CD14-positive monocyte (primary cell): ENCODE measurements at regions not wholly inside any gene's neighbourhood (a gene's known extent, or its start where the extent isn't known, plus 50 kb on each side); places are given as distances from the start of the nearest gene placed in this dataset.

Experiments
- DNase-seq, 3 donors: peaks; one replicate each; pipeline ENCODE4 v3.0.0-alpha.2; 2011 to 2022
- H2AFZ ChIP-seq: 2 replicates; pipeline ENCODE4 v1.6.0; 2012; ENCODE audit warnings: mild to moderate bottlenecking, low read depth, low read length, inconsistent platforms; ENCODE audit not compliant: insufficient read depth, poor library complexity, severe bottlenecking
- H3K27ac ChIP-seq, 2 donors: 1 replicate in 1 of 2; 2 replicates in 1 of 2; pipeline ENCODE4 v1.5.1; 2012 to 2013; ENCODE audit warnings: low read length in 2 of 2, control low read depth in 1 of 2, inconsistent platforms in 1 of 2, low read depth in 1 of 2, mild to moderate bottlenecking in 1 of 2
- H3K27me3 ChIP-seq, 2 donors: one replicate each; pipeline versions ENCODE4 v1.6.0 to v1.6.1; 2011 to 2013; ENCODE audit warnings: low read length in 2 of 2; ENCODE audit not compliant: control insufficient read depth in 2 of 2, insufficient read depth in 2 of 2
- H3K36me3 ChIP-seq, 2 donors: replicated peaks in 1 of 2; 1 replicate in 1 of 2; 2 replicates in 1 of 2; pipeline versions ENCODE4 v1.5.1 to v1.6.1; 2012 to 2013; ENCODE audit warnings: low read length in 2 of 2, control low read depth in 1 of 2, inconsistent platforms in 1 of 2, mild to moderate bottlenecking in 1 of 2; ENCODE audit not compliant: insufficient read depth in 2 of 2, control insufficient read depth in 1 of 2
- H3K4me1 ChIP-seq, 2 donors: 1 replicate in 1 of 2; 2 replicates in 1 of 2; pipeline versions ENCODE4 v1.5.1 to v1.6.1; 2012 to 2013; ENCODE audit warnings: low read length in 2 of 2, control low read depth in 1 of 2, inconsistent platforms in 1 of 2, mild to moderate bottlenecking in 1 of 2, moderate library complexity in 1 of 2; ENCODE audit not compliant: insufficient read depth in 2 of 2, control insufficient read depth in 1 of 2
- H3K4me2 ChIP-seq: replicated peaks from 2 replicates; pipeline ENCODE3; 2012; ENCODE audit warnings: low read length, moderate library complexity, mild to moderate bottlenecking; ENCODE audit not compliant: poor library complexity, severe bottlenecking; ENCODE audit errors: extremely low read depth
- H3K4me3 ChIP-seq, 3 experiments: fragments of 200-600 bp in 1 of 3; sonication (generic) in 1 of 3; replicated peaks in 1 of 3; 1 replicate in 2 of 3; 2 replicates in 1 of 3; pipeline ENCODE4 v1.5.1; 2011 to 2013; ENCODE audit warnings: low read length in 3 of 3, mild to moderate bottlenecking in 3 of 3, control low read depth in 2 of 3, low read depth in 2 of 3, inconsistent platforms in 1 of 3, moderate library complexity in 1 of 3
- H3K79me2 ChIP-seq: 2 replicates; pipeline ENCODE4 v1.6.0; 2012; ENCODE audit warnings: mild to moderate bottlenecking, control low read depth, inconsistent platforms, low read length, moderate library complexity; ENCODE audit not compliant: insufficient read depth
- H3K9ac ChIP-seq: 2 replicates; pipeline ENCODE4 v1.6.0; 2017; ENCODE audit warnings: low read length, mild to moderate bottlenecking; ENCODE audit not compliant: insufficient read depth, poor library complexity, severe bottlenecking
- H3K9me3 ChIP-seq, 2 donors: replicated peaks in 1 of 2; 1 replicate in 1 of 2; 2 replicates in 1 of 2; pipeline versions ENCODE4 v1.5.1 to v1.6.1; 2012 to 2013; ENCODE audit warnings: low read length in 2 of 2, control low read depth in 1 of 2; ENCODE audit not compliant: control insufficient read depth in 1 of 2, insufficient read depth in 1 of 2
- H4K20me1 ChIP-seq: 2 replicates; pipeline ENCODE4 v1.6.0; 2012; ENCODE audit warnings: mild to moderate bottlenecking, low read length, control low read depth, moderate library complexity; ENCODE audit not compliant: insufficient read depth
- H3K27ac Mint-ChIP-seq, 7 donors: one replicate each; pipeline ENCODE4 v1.8.0; 2020; ENCODE audit warnings: mild to moderate bottlenecking in 7 of 7, mixed read lengths in 7 of 7, moderate library complexity in 6 of 7, inconsistent platforms in 2 of 7
- H3K27me3 Mint-ChIP-seq, 3 donors: one replicate each; pipeline ENCODE4 v1.8.0; 2021 to 2022; ENCODE audit warnings: low read depth in 3 of 3, mild to moderate bottlenecking in 3 of 3, mixed read lengths in 3 of 3, moderate library complexity in 3 of 3, inconsistent platforms in 1 of 3
- H3K36me3 Mint-ChIP-seq, 2 donors: one replicate each; pipeline ENCODE4 v1.8.0; 2020; ENCODE audit warnings: mixed read lengths in 2 of 2, inconsistent platforms in 1 of 2, mild to moderate bottlenecking in 1 of 2
- H3K4me1 Mint-ChIP-seq: one replicate; pipeline ENCODE4 v1.8.0; 2020; ENCODE audit warnings: mild to moderate bottlenecking, mixed read lengths
- H3K4me3 Mint-ChIP-seq, 2 donors: one replicate each; pipeline ENCODE4 v1.8.0; 2020; ENCODE audit warnings: mild to moderate bottlenecking in 2 of 2, mixed read lengths in 2 of 2, moderate library complexity in 1 of 2
- H3K9me3 Mint-ChIP-seq, 7 donors: one replicate each; pipeline ENCODE4 v1.8.0; 2020 to 2022; ENCODE audit warnings: mixed read lengths in 7 of 7, mild to moderate bottlenecking in 6 of 7, moderate library complexity in 6 of 7, inconsistent platforms in 2 of 7
- WGBS: methylation state at CpG from one replicate; pipeline ENCODE4 v1.1.5; 2013; ENCODE audit warnings: missing lambda C conversion rate; ENCODE audit not compliant: insufficient coverage; 5-methylcytosine and 5-hydroxymethylcytosine counted together
- intact Hi-C, 2 donors: fragments of 100-400 bp; cut with micrococcal nuclease; formaldehyde crosslinking; loops; one replicate each; pipeline versions ENCODE4 v1.15.0 to v1.15.1; 2023
- TF ChIP-seq, protein P1 (sequence below): fragments of 200-600 bp; IDR thresholded peaks from one replicate; pipeline ENCODE4 v1.8.0; 2022; ENCODE audit warnings: antibody characterized with exemption, mild to moderate bottlenecking

DNA sequence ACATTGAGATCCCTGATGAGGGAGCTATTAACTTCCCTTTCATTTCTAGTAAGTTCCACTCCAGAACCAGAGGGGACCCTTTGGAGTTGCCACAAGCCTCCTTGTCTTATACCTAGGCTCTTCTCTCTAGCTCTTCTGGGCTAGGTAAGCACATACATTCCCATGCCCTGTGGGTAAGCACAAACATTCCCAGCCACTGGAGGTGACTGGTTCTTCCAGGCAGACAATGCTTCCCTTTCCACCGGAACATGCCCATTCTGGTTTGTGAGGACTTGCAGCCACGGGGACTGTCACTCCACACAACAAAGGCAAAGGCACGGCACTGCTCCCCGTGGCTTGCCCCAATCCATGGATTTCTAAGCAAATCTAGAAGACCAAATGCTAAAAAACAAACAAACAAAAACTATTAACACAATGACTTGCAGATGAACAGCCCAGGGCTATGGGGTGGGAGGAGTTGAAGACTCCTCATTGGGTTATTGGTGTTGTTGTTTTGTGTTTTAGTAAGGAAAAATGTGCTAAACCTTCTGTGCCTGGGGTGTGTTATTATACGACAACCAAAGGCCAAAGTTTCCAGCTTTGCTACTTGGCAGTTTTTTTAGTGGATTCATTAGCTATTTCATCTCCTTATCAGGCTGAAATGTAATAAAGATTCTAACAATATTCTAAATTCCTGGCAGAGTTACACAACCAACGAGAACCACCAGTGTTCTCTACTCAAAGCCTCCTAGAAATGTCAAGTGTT is 276.2 kb downstream of the SYK start:
- Mint-ChIP-seq H3K27me3 (peaks cover 0 to 5% (median 4%) of the 10 kb centered on the region in 3 donors), H3K4me3 (no peak overlapping the region), H3K36me3 (no peaks in the 10 kb centered on the region), H3K27ac (no peak overlapping the region), H3K4me1 (peaks cover 2% of the 10 kb centered on the region), H3K9me3 (peaks cover 0 to 2% (median 0%) of the 10 kb centered on the region in 7 donors)
- Histone ChIP-seq H3K4me1 (no peaks in the 10 kb centered on the region), H4K20me1 (no peaks in the 10 kb centered on the region), H3K27me3 (no peaks in the 10 kb centered on the region), H2AFZ (no peak overlapping the region), H3K4me2 (no peak overlapping the region), H3K9ac (no peak overlapping the region), H3K27ac (no peak overlapping the region), H3K9me3 (no peaks in the 10 kb centered on the region), H3K4me3 (no peak overlapping the region), H3K79me2 (no peaks in the 10 kb centered on the region), H3K36me3 (no peaks in the 10 kb centered on the region)
- intact Hi-C loops = no loop called here
- no peak for DNase-seq
- TF ChIP-seq, protein P1, sequence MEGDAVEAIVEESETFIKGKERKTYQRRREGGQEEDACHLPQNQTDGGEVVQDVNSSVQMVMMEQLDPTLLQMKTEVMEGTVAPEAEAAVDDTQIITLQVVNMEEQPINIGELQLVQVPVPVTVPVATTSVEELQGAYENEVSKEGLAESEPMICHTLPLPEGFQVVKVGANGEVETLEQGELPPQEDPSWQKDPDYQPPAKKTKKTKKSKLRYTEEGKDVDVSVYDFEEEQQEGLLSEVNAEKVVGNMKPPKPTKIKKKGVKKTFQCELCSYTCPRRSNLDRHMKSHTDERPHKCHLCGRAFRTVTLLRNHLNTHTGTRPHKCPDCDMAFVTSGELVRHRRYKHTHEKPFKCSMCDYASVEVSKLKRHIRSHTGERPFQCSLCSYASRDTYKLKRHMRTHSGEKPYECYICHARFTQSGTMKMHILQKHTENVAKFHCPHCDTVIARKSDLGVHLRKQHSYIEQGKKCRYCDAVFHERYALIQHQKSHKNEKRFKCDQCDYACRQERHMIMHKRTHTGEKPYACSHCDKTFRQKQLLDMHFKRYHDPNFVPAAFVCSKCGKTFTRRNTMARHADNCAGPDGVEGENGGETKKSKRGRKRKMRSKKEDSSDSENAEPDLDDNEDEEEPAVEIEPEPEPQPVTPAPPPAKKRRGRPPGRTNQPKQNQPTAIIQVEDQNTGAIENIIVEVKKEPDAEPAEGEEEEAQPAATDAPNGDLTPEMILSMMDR = no peak
- 100% methylated on average over 2 of the region's 6 CpGs for WGBS

DNA sequence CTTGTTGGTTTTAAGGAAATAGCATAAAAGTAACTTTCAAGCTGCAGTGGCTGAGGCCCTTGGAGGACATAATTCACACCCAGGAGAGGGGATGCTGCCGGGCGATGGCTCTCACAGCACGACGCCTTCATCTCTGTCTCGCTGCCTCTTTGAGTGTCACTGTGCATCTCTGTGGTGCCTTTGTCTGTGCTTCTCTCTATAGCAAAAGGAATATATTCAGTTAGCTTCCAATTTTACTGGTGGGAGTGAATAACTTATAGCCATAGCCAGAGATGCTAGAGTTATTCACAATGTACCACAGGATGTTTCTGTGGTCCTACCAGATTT is 276.7 kb downstream of the SYK start:
- H3K4me1 Mint-ChIP-seq = peaks cover 3% of the 10 kb centered on the region
- H3K27ac Mint-ChIP-seq = no peak overlapping the region
- Histone ChIP-seq H3K36me3 (no peaks in the 10 kb centered on the region), H3K27me3 (no peaks in the 10 kb centered on the region), H3K27ac (no peak overlapping the region), H4K20me1 (no peaks in the 10 kb centered on the region), H3K4me1 (no peaks in the 10 kb centered on the region), H2AFZ (no peak overlapping the region), H3K4me2 (no peak overlapping the region), H3K9ac (no peak overlapping the region), H3K79me2 (no peaks in the 10 kb centered on the region), H3K4me3 (no peak overlapping the region), H3K9me3 (no peaks in the 10 kb centered on the region)
- H3K9me3 Mint-ChIP-seq = peaks cover 0 to 2% (median 0%) of the 10 kb centered on the region in 7 donors
- peaks cover 0 to 5% (median 4%) of the 10 kb centered on the region in 3 donors for H3K27me3 Mint-ChIP-seq
- intact Hi-C loops = no loop called here
- TF ChIP-seq, protein P1 = no peak
- no peak for DNase-seq
- H3K36me3 Mint-ChIP-seq = no peaks in the 10 kb centered on the region
- 96% methylated on average over 4 of the region's 5 CpGs for WGBS
- no peak overlapping the region for H3K4me3 Mint-ChIP-seq
